Endothelial cell of umbilical vein (primary cell): ENCODE measurements at regions not wholly inside any gene's neighbourhood (a gene's known extent, or its start where the extent isn't known, plus 50 kb on each side); places are given as distances from the start of the nearest gene placed in this dataset.

Experiments used
- BruUV-seq: library from RNA; stranded (reverse); fragments of 400-500 nt; replicated peaks from 2 replicates; lab custom pipeline; 2021; lab: Mats Ljungman, UMichigan
- CTCF ChIA-PET: fragments of 300-600, 350-600 bp; sonication (Branson Sonifier 250); formaldehyde crosslinking; loops from one replicate; lab custom pipeline; 2021; ENCODE audit warnings: antibody characterized with exemption, inconsistent platforms; lab: Charles Lee
- POLR2A ChIA-PET: fragments of 300-600, 350-600 bp; sonication (Branson Sonifier 250); formaldehyde crosslinking; loops from one replicate; lab custom pipeline; 2021; ENCODE audit warnings: antibody characterized with exemption, inconsistent platforms; lab: Charles Lee
- DNase-seq: peaks from one replicate; pipeline ENCODE4 v3.0.0-alpha.2; 2011; ENCODE audit warnings: low read depth, low spot score
- FAIRE-seq: peaks from 2 replicates; lab custom pipeline; 2011; peaks lifted over from hg19 to GRCh38; lab: Jason Lieb, UNC
- H2AFZ ChIP-seq: 2 replicates; pipeline ENCODE4 v1.6.0; 2012; ENCODE audit warnings: low read depth, low read length, control low read depth, inconsistent platforms
- H3K27ac ChIP-seq: 2 replicates; pipeline ENCODE4 v1.5.1; 2011; ENCODE audit warnings: low read depth, mild to moderate bottlenecking, control low read depth, low read length, moderate library complexity; ENCODE audit not compliant: insufficient read depth
- H3K27me3 ChIP-seq, 2 experiments: 2 replicates each; pipeline versions ENCODE4 v1.6.0 to v1.6.1; 2011; ENCODE audit warnings: low read length in 2 of 2, mixed read lengths in 1 of 2; ENCODE audit not compliant: control insufficient read depth in 2 of 2, insufficient read depth in 2 of 2
- H3K36me3 ChIP-seq, 2 experiments: 2 replicates in 1 of 2; 3 replicates in 1 of 2; pipeline ENCODE4 v1.5.1; 2011; ENCODE audit warnings: low read length in 2 of 2, mild to moderate bottlenecking in 1 of 2, moderate library complexity in 1 of 2; ENCODE audit not compliant: control insufficient read depth in 2 of 2, insufficient read depth in 2 of 2; ENCODE audit errors: extremely low read depth in 1 of 2
- H3K4me1 ChIP-seq: 3 replicates; pipeline ENCODE4 v1.5.1; 2011; ENCODE audit warnings: mild to moderate bottlenecking, low read length; ENCODE audit not compliant: control insufficient read depth, insufficient read depth; ENCODE audit errors: extremely low read depth
- H3K4me2 ChIP-seq: 2 replicates; pipeline ENCODE4 v1.6.1; 2011; ENCODE audit warnings: low read length, control low read depth, mixed read lengths; ENCODE audit not compliant: insufficient read depth
- H3K4me3 ChIP-seq, 3 experiments: fragments of 200-600 bp in 1 of 3; sonication (generic), shearing (Covaris generic) in 1 of 3; replicated peaks in 1 of 3; 2 replicates each; pipeline ENCODE4 v1.5.1; 2011 to 2016; ENCODE audit warnings: control low read depth in 3 of 3, low read length in 3 of 3, mild to moderate bottlenecking in 2 of 3, inconsistent platforms in 1 of 3, low read depth in 1 of 3, moderate library complexity in 1 of 3; ENCODE audit not compliant: insufficient read depth in 1 of 3
- H3K79me2 ChIP-seq: 2 replicates; pipeline ENCODE4 v1.6.0; 2012; ENCODE audit warnings: low read length, inconsistent platforms; ENCODE audit not compliant: control insufficient read depth, insufficient read depth
- H3K9ac ChIP-seq: replicated peaks from 2 replicates; pipeline ENCODE3; 2011; ENCODE audit warnings: low read length, control low read depth; ENCODE audit not compliant: insufficient read depth; ENCODE audit errors: extremely low read depth
- H3K9me1 ChIP-seq: replicated peaks from 3 replicates; pipeline ENCODE4 v1.6.0; 2011; ENCODE audit warnings: mild to moderate bottlenecking, low read length; ENCODE audit not compliant: control insufficient read depth, insufficient read depth; ENCODE audit errors: extremely low read depth
- H3K9me3 ChIP-seq: replicated peaks from 2 replicates; pipeline ENCODE4 v1.5.1; 2012; ENCODE audit warnings: low read length, inconsistent platforms; ENCODE audit not compliant: control insufficient read depth, insufficient read depth
- H4K20me1 ChIP-seq: replicated peaks from 2 replicates; pipeline ENCODE3; 2011; ENCODE audit warnings: mild to moderate bottlenecking, low read length; ENCODE audit not compliant: control insufficient read depth, insufficient read depth; ENCODE audit errors: extremely low read depth
- EZH2 ChIP-seq: IDR thresholded peaks from 2 replicates; pipeline ENCODE4 v1.6.1; 2012; ENCODE audit warnings: borderline replicate concordance, low read depth, mild to moderate bottlenecking, moderate library complexity, low read length, inconsistent platforms; ENCODE audit not compliant: severe bottlenecking
- FOS ChIP-seq: IDR thresholded peaks from 2 replicates; pipeline ENCODE4 v1.6.1; 2011; ENCODE audit warnings: mild to moderate bottlenecking, low read length, moderate library complexity, borderline replicate concordance; ENCODE audit not compliant: insufficient read depth
- GATA2 ChIP-seq: IDR thresholded peaks from 2 replicates; pipeline ENCODE4 v1.7.0; 2011; ENCODE audit warnings: low read depth, mild to moderate bottlenecking, moderate library complexity, mixed read lengths, low read length; ENCODE audit not compliant: insufficient read length, insufficient read depth
- JUN ChIP-seq: IDR thresholded peaks from 2 replicates; pipeline ENCODE4 v1.6.1; 2011; ENCODE audit warnings: borderline replicate concordance, low read depth; ENCODE audit not compliant: insufficient read length, insufficient read depth
- MYC ChIP-seq: IDR thresholded peaks from one replicate; pipeline ENCODE4 v1.6.1; 2011; ENCODE audit warnings: mild to moderate bottlenecking, low read depth, low read length
- POLR2A ChIP-seq: IDR thresholded peaks from 2 replicates; pipeline ENCODE4 v1.6.1; 2012; ENCODE audit warnings: low read depth, mild to moderate bottlenecking, control low read depth, low read length
- POLR2AphosphoS5 ChIP-seq: IDR thresholded peaks from 2 replicates; pipeline ENCODE4 v1.6.1; 2012; ENCODE audit warnings: low read depth, mild to moderate bottlenecking, control low read depth, low read length, moderate library complexity; ENCODE audit not compliant: insufficient read depth
- dilution Hi-C: fragments of 300-500 bp; cut with MboI; formaldehyde crosslinking; loops from one replicate; pipeline ENCODE4 v1.15.0; 2019; ENCODE audit warnings: low sequenced_read_pairs; ENCODE audit not compliant: extremely low pct_ligation_motif_present
- intact Hi-C: fragments of 100-400 bp; cut with micrococcal nuclease; formaldehyde crosslinking; loops from one replicate; pipeline ENCODE4 v1.10.0; 2022
- TF ChIP-seq, protein P1 (sequence below), 2 donors: IDR thresholded peaks; 1 replicate in 1 of 2; 2 replicates in 1 of 2; pipeline ENCODE4 v1.5.1; 2011; ENCODE audit warnings: low read length in 2 of 2, mild to moderate bottlenecking in 2 of 2, moderate library complexity in 2 of 2, control low read depth in 1 of 2, inconsistent platforms in 1 of 2, low read depth in 1 of 2; ENCODE audit not compliant: insufficient read depth in 1 of 2; ENCODE audit errors: extremely low read depth in 1 of 2
- TF ChIP-seq, protein P2 (sequence below): IDR thresholded peaks from 2 replicates; pipeline ENCODE4 v1.6.1; 2011; ENCODE audit not compliant: insufficient read depth, insufficient read length

DNA sequence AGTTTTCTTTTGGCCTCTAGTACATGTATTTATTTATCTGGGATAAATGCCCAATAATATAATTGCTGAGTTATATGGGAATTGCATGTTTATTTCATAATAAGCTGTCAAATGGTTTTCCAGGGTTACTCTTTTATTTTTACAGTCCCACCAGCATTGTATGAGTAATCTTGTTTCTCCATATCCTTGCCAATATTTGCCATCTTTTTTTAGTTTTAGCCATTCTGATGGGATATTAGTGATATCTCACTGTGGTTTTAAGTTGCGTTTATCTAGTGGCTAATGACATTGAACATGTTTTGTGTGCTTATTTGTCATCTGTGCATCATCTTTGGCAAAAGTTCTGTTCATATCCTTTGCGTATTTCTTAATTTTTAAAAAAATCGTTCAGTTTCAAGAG lies 372.8 kb upstream of the CCDC179 start:
- DNase-seq (peak; percentile 84), FAIRE-seq (peak; percentile 48)
- H3K4me3 ChIP-seq: no peak overlapping the region
- no peaks in the 10 kb centered on the region for H3K36me3 ChIP-seq
- H2AFZ ChIP-seq: no peak overlapping the region
- intact Hi-C loops: no loop called here
- TF ChIP-seq GATA2 (peak; percentile 38), EZH2 (no peak), FOS (peak; percentile 40), JUN (no peak), POLR2A (peak; percentile 22), POLR2AphosphoS5 (no peak), MYC (no peak)
- TF ChIP-seq, protein P1, sequence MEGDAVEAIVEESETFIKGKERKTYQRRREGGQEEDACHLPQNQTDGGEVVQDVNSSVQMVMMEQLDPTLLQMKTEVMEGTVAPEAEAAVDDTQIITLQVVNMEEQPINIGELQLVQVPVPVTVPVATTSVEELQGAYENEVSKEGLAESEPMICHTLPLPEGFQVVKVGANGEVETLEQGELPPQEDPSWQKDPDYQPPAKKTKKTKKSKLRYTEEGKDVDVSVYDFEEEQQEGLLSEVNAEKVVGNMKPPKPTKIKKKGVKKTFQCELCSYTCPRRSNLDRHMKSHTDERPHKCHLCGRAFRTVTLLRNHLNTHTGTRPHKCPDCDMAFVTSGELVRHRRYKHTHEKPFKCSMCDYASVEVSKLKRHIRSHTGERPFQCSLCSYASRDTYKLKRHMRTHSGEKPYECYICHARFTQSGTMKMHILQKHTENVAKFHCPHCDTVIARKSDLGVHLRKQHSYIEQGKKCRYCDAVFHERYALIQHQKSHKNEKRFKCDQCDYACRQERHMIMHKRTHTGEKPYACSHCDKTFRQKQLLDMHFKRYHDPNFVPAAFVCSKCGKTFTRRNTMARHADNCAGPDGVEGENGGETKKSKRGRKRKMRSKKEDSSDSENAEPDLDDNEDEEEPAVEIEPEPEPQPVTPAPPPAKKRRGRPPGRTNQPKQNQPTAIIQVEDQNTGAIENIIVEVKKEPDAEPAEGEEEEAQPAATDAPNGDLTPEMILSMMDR (IDR thresholded peaks at IDR 0.05; ENCODE audit: extremely low read depth in 1 of 2, insufficient read depth in 1 of 2, low read depth in 1 of 2, low read length in 2 of 2): no peak
- TF ChIP-seq, protein P2, sequence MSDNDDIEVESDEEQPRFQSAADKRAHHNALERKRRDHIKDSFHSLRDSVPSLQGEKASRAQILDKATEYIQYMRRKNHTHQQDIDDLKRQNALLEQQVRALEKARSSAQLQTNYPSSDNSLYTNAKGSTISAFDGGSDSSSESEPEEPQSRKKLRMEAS: no peak
- H3K9ac ChIP-seq: no peak overlapping the region
- dilution Hi-C loops: no loop called here
- peak overlapping the region; percentile 21 for H3K4me2 ChIP-seq
- H3K27ac ChIP-seq: no peak overlapping the region
- POLR2A ChIA-PET: no interaction called here
- CTCF ChIA-PET: interaction anchor here (1.3 kb wide), 1 partner anchor 119 kb away, joined by 3 read pairs; no protein-coding TSS in a partner anchor
- no peaks in the 10 kb centered on the region for H4K20me1 ChIP-seq
- no peaks in the 10 kb centered on the region for H3K9me1 ChIP-seq
- H3K9me3 ChIP-seq: no peaks in the 10 kb centered on the region
- H3K4me1 ChIP-seq: peaks cover 3% of the 10 kb centered on the region
- no TSS peak for BruUV-seq
- no peaks in the 10 kb centered on the region for H3K27me3 ChIP-seq
- H3K79me2 ChIP-seq: no peaks in the 10 kb centered on the region
